T47D (cell line): ENCODE measurements at regions not wholly inside any gene's neighbourhood (a gene's known extent, or its start where the extent isn't known, plus 50 kb on each side); places are given as distances from the start of the nearest gene placed in this dataset.
"Not testable (repeated sequence)": the region's sequence is repeated elsewhere in the genome, so short reads cannot be mapped to it uniquely, and the experiment has no call there.

ENCODE experiments used
- DNase-seq, 2 experiments: peaks; one replicate each; pipeline versions ENCODE4 v3.0.0 to v3.0.0-alpha.2; 2011 to 2012; ENCODE audit warnings: low read depth in 1 of 2, low spot score in 1 of 2
- JUND ChIP-seq: IDR thresholded peaks from 2 replicates; pipeline ENCODE4 v1.6.1; 2012; ENCODE audit warnings: low read depth
- in situ Hi-C: cut with HindIII; loops from 2 replicates; pipeline ENCODE4 v1.10.0; 2016; ENCODE audit warnings: low sequenced_read_pairs, low pct_unique_long_range_greater_than_20kb

- in situ Hi-C loops: no loop called here
Measured at GRCh38 chr16:27642756-27643155, 92.8 kb downstream of the KATNIP start.

GRCh38 chr16:27644165-27644564 is 94.2 kb downstream of the KATNIP start:
- in situ Hi-C loops: no loop called here
- no peak for DNase-seq
- TF ChIP-seq JUND: no peak

More at GRCh38 chr16:27642756-27643155, 92.8 kb downstream of the KATNIP start:
- no peak for TF ChIP-seq JUND
- DNase-seq: peak in 1 of 2 experiments; percentile 30

- no peak for DNase-seq
- TF ChIP-seq JUND: no peak
- in situ Hi-C loops: no loop called here
Measured at GRCh38 chr16:27645396-27645795, 95.5 kb downstream of the KATNIP start.

GRCh38 chr16:27646806-27647205 is 96.9 kb downstream of the KATNIP start:
- TF ChIP-seq JUND: no peak
- DNase-seq: no peak
- in situ Hi-C loops: no loop called here

- TF ChIP-seq JUND: no peak
- no peak for DNase-seq
- in situ Hi-C loops: no loop called here
Measured at GRCh38 chr16:27649021-27649420, 99.1 kb downstream of the KATNIP start.

GRCh38 chr16:27650073-27650701 is 100.2 kb downstream of the KATNIP start:
- no peak for TF ChIP-seq JUND
- in situ Hi-C loops: no loop called here
- DNase-seq: no peak

GRCh38 chr16:27651301-27651700 is 101.4 kb downstream of the KATNIP start:
- no peak for TF ChIP-seq JUND
- in situ Hi-C loops: no loop called here
- DNase-seq: no peak

GRCh38 chr16:27657811-27658210 is 107.9 kb downstream of the KATNIP start:
- TF ChIP-seq JUND: no peak
- DNase-seq: no peak
- in situ Hi-C loops: no loop called here

- TF ChIP-seq JUND: no peak
- in situ Hi-C loops: no loop called here
- DNase-seq: no peak
Measured at GRCh38 chr16:27660507-27660906, 110.6 kb downstream of the KATNIP start.

- in situ Hi-C loops, DNase-seq: not testable (repeated sequence)
Measured at GRCh38 chr16:27663235-27663634, 113.3 kb downstream of the KATNIP start.

GRCh38 chr16:27665881-27666280 is 115.9 kb downstream of the KATNIP start:
- in situ Hi-C loops: no loop called here
- no peak for TF ChIP-seq JUND
- no peak for DNase-seq

GRCh38 chr16:27670071-27670810 is 120.3 kb downstream of the KATNIP start:
- no peak for TF ChIP-seq JUND
- in situ Hi-C loops: no loop called here
- no peak for DNase-seq

- in situ Hi-C loops: no loop called here
- no peak for TF ChIP-seq JUND
- no peak for DNase-seq
Measured at GRCh38 chr16:27671410-27671809, 121.5 kb downstream of the KATNIP start.
